Glomerular endothelial cell (primary cell): ENCODE measurements at regions not wholly inside any gene's neighbourhood (a gene's known extent, or its start where the extent isn't known, plus 50 kb on each side); places are given as distances from the start of the nearest gene placed in this dataset.

Source experiments
- DNase-seq: peaks from one replicate; pipeline ENCODE4 v3.0.0-alpha.2; 2011; ENCODE audit warnings: low read depth, low spot score; ENCODE audit errors: extremely low read depth

DNA sequence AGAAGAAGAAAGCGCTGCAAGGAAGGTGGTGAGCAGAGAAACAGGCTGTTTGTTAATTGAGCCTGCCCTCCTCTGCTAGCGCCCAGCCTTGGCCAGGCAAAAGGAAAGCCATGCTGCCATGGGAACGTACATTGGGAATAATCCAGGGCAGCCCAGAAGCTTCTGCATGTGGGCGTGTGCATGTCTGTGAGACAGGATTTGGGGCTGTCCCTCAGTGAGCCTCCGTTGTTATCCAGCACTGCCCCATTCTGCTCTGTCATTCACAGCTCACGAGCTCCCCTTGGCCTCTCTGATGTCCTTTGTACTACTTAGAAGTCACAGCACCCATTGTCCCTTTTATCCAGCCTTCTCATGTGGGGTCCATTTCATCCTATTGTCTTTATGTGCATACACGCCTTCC, 239.1 kb upstream of the ROPN1 start:
- DNase-seq = no peak

GRCh38 chr3:124234852-124235252, 242.9 kb upstream of the ROPN1 start:
- DNase-seq = no peak

- DNase-seq = no peak
These were observed 243.5 kb upstream of the ROPN1 start for GRCh38 chr3:124235446-124235845.

- no peak for DNase-seq
These were observed 251.4 kb upstream of the ROPN1 start for GRCh38 chr3:124243177-124243859.

DNA sequence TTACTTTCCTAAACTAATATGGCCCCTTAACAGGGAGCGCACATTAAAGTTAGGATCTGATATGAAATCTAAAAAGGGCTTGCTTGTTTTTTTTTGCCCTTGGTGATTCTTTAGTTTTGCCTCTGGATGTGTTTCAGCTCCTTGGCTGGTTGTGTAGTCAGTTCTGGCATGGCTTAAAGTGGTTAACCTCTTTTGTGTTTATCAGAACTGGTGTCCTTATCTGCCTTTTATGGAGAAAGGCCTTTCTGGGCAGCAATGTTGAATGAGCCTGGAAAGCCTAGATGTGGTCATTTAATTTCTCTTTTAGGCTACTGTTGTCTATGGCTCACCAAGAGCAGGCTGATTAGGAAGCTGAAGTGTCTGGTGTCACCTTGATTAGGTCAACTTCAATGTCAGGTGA, 254.5 kb upstream of the ROPN1 start:
- DNase-seq = no peak

GRCh38 chr3:124246949-124247348, 255.0 kb upstream of the ROPN1 start:
- DNase-seq = no peak

- no peak for DNase-seq
These were observed 256.6 kb upstream of the ROPN1 start for GRCh38 chr3:124248471-124249028.

DNA sequence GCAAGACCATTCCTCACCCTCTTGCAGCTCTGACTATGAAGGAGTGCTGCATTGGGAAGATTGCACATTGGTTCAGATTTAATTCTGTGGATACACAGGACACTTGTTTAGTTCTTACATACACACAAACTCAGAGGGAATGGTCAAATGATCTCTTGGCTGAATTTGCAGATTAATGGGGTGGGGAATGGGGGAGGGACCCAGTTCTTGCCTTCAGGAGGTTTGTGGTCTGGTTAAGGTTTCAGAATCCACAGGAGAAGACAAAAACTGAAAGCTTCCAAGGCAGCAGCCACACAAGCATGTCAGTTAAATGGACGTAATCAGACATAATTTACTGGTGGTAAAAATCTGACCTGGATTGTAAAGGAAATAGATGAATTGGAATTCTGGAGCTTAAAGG, 257.1 kb upstream of the ROPN1 start:
- no peak for DNase-seq

- DNase-seq = no peak
These were observed 258.1 kb upstream of the ROPN1 start for GRCh38 chr3:124250053-124250452.

- DNase-seq = no peak
These were observed 264.2 kb upstream of the ROPN1 start for GRCh38 chr3:124256156-124256555.

GRCh38 chr3:124256599-124256998, 264.7 kb upstream of the ROPN1 start:
- DNase-seq = no peak

DNA sequence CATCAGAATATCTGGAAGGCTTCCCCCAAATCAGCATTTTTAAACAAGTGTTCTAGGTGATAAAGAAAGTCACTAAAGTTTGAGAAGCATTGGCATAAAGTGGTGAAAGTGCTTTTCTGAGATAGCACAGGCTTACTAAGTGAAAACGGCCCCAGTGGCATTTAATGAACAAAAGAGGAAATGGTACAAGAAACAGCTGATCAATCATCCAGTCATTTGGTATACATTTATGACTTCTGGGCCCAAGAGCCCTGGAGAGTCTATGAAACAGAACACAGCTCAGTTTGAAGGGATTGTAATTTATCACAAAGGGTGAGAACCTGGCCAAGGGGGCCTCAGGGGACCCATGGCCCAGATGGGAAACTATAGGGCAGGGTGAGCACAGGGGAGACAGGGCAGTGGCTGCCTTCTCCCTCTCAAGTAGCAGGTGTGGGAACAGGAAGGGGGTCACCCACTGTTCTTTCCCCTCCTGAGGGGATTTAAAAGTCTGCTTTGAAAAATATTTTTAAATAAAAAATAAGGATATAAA, 265.5 kb upstream of the ROPN1 start:
- DNase-seq = no peak

GRCh38 chr3:124258057-124258500, 266.2 kb upstream of the ROPN1 start:
- DNase-seq = no peak

DNA sequence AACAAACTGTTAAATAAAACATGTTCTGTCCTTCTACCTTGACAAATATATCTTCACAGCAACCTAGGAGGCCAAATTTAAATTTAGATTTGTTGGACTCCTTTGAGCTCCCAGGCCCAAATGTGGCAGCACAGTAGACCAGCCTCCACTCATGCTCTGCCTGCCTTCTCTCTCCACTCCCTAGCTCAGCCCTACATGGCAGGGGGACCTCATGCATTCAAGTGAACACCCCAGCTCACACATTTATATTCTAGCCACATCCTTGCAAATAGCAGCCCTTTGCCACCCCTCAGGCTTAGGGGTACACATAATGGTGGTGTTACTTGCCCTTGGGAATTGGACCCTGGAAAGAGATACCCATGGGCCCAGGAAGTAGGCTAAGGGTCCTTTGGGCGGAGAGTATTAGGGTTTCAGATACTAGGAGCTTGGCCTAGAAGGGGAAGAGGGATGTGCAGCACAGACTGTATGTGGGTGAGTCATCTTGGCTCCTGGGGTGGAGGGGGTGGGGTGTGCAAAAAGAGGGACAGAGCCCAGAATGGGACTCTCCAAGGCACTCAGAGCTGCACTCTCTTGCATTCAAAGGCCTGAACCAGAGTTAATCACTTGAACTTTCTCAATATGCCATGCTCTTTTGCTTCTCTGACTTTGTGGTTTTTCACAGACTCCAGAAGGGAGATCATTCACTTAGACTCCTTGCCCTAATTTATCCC, 268.4 kb upstream of the ROPN1 start:
- no peak for DNase-seq

GRCh38 chr3:124261306-124261705, 269.4 kb upstream of the ROPN1 start:
- no peak for DNase-seq

DNA sequence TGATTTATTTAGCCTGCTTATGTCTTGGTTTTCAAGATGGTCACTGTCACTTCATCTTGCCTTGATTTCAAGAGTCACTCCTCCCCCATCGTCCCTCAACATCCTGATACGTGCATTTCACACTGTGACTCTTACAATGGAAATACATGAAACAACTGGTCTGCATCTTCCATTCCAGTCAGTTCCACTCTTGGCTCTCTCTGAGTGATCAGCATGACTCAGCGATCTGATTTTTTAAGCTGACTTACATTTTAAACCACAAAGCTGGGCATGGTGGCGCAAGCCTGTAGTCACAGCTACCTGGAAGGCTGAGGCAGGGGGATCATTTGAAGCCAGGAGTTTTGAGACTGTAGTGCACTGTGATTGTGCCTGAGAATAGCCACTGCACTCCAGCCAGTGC, 271.2 kb upstream of the ROPN1 start:
- no peak for DNase-seq

- DNase-seq = no peak
These were observed 272.4 kb upstream of the ROPN1 start for GRCh38 chr3:124264346-124264745.

DNA sequence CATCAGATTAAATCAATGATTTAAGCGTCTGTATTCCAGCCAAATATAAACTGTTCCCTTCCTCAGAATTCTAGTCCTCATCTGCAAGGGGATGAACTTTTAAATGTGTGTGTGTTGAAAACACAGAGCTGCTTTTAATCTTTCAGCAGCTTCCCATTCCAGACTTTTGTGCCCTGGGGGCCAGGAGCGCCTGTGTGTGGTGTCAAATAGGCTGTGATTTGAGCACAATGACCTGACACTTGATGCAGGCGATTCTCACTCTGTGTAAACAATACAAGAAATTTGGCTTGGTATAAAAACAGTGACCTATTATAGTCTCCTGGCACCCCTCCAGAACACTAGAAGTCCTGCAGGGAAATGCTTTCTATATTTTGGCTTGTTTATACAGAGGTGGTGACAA, 274.6 kb upstream of the ROPN1 start:
- no peak for DNase-seq

DNA sequence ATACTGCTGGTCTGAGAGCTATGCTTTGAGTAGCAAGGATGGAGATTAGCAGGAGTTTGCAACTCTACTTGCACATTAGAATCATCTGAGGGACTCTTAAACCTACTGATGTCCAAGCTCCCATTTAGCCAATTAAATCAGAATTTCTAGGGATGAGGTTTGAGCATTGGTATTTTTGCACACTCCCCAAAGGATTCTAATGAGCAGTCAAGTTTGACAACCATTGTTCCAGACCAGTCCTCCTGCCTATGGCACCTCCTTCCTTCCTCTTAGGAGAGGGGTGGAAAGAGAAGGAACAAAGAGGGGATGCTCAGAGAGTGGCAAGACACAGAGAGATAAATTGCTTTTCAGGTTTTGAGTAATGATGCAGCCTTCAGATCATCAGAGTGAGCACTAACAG, 275.5 kb upstream of the ROPN1 start:
- DNase-seq = no peak

GRCh38 chr3:124268355-124268754, 276.4 kb upstream of the ROPN1 start:
- DNase-seq = no peak

DNA sequence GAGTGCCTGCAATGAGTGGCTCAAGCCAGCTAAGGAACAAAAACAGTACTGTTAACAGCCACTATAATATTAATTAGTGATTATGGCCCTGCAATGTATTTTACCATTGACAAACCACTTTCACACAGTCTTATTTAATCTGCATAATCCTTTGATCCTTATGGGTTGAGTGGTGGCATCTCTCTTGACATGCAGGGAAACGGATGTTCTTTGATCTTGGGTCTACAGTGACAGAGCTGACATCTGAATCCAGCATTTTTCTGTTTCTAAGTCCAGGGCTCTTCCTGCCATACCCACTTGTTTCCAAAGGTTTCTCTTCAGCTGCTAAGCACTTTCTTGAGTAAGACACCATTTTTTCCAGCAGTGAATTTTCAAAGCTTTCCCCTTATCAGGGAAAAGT, 277.7 kb upstream of the ROPN1 start:
- no peak for DNase-seq

- DNase-seq = no peak
These were observed 280.8 kb upstream of the ROPN1 start for GRCh38 chr3:124272605-124273151.
